Fibroblast of skin of back (primary cell): ENCODE measurements at regions not wholly inside any gene's neighbourhood (a gene's known extent, or its start where the extent isn't known, plus 50 kb on each side); places are given as distances from the start of the nearest gene placed in this dataset.
"Not testable (repeated sequence)": the region's sequence is repeated elsewhere in the genome, so short reads cannot be mapped to it uniquely, and the experiment has no call there.

ENCODE experiments used
- DNase-seq: peaks from one replicate; pipeline ENCODE4 v3.0.0-alpha.2; 2013

DNA sequence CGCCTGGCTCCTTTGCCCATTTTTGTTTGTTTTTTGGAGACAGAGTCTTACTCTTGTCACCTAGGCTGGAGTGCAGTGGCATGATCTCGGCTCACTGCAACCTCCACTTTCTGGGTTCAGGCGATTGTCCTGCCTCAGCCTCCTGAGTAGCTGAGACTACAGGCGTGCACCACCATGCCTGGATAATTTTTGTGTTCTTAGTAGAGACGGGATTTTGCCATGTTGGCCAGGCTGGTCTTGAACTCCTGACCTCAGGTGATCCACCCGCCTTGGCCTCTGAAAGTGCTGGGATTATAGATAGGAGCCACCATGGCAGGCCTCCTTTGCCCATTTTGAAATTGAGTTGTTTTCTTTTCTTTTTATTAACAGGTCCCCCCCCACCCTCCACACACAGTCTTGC is 89.4 kb upstream of the TPTE start:
- not testable (repeated sequence) for DNase-seq

- not testable (repeated sequence) for DNase-seq
These were observed 88.9 kb upstream of the TPTE start for GRCh38 chr21:10432456-10432855.

- DNase-seq: not testable (repeated sequence)
These were observed 83.4 kb upstream of the TPTE start for GRCh38 chr21:10437977-10438376.

- not testable (repeated sequence) for DNase-seq
These were observed 80.7 kb upstream of the TPTE start for GRCh38 chr21:10440639-10441038.

DNA sequence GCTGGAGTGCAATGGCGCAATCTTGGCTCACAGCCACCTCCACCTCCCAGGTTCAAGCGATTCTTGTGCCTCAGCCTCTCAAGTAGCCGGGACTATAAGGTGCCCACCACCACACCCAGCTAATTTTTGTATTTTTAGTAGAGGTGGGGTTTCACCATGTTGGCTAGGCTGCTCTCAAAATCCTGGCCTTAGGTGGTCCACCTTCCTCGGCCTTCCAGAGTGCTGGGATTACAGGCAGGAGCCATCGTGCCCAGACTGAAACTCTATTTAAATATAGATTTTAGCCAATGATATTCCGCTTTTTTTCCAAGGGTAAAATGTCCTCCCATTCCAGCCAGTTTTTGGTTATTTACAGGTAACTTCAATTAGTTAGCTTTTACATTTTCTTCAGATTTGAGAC is 79.4 kb upstream of the TPTE start:
- not testable (repeated sequence) for DNase-seq

GRCh38 chr21:10445685-10446084 is 75.7 kb upstream of the TPTE start:
- not testable (repeated sequence) for DNase-seq

- not testable (repeated sequence) for DNase-seq
These were observed 71.9 kb upstream of the TPTE start for GRCh38 chr21:10449451-10449850.

- DNase-seq: not testable (repeated sequence)
These were observed 70.1 kb upstream of the TPTE start for GRCh38 chr21:10451274-10451673.

GRCh38 chr21:10457765-10458164 is 63.6 kb upstream of the TPTE start:
- not testable (repeated sequence) for DNase-seq

DNA sequence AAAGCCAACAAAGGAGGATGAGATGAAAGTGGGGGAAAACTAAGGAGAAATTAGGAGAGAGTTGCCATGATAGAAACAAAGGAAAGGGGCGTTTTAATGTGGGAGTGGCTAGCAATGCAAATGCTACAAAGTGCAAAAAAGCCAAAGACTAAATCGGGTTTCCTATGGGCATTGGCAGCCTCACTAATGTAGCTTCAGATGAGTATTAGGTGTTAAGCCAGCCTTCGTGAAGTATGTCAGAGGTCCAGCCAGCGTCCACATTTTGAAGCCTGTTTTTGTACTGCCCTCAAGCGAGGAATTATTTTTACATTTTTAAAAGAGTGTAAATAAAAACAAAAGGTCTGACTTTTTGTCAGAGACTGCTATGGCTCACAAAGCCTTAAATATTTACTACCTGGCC is 60.4 kb upstream of the TPTE start:
- not testable (repeated sequence) for DNase-seq

DNA sequence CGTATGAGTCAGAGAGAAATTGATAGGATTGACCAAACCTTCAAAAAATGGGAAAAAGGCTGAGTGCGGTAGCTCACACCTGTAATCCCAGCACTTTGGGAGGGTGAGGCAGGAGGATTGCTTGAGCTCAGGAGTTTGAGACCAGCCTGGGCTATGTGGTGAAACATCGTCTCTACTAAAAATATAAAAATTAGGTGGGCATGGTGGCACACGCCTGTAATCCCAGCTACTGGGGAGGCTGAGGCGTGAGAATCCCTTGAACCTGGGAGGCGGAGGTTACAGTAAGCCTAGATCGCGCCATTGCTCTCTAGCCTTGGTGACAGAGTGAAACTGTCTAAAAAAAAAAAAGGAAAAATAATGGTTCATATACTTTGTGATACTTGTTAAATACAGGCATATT is 59.9 kb upstream of the TPTE start:
- DNase-seq: not testable (repeated sequence)

DNA sequence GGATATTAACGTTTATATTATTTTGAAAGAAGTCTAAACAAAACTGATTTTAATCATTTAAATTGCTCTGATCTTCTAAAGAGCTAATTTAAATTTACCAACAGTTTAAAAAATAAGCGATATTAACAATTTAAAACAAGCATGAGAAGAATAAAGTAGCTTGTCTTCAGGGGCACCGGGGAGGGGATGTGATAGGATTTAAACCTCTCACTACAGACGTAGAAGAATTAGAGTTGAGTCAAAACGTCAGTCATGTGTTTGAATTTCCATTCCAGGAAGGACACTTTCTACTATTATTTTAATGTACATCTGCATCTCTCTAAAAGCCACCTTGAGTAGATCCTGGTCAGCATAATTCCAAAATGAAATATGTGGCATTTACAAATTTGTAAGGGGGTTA is 58.2 kb upstream of the TPTE start:
- DNase-seq: no peak

- no peak for DNase-seq
These were observed 56.4 kb upstream of the TPTE start for GRCh38 chr21:10464975-10465374.

GRCh38 chr21:10465524-10466110 is 55.8 kb upstream of the TPTE start:
- DNase-seq: not testable (repeated sequence)

DNA sequence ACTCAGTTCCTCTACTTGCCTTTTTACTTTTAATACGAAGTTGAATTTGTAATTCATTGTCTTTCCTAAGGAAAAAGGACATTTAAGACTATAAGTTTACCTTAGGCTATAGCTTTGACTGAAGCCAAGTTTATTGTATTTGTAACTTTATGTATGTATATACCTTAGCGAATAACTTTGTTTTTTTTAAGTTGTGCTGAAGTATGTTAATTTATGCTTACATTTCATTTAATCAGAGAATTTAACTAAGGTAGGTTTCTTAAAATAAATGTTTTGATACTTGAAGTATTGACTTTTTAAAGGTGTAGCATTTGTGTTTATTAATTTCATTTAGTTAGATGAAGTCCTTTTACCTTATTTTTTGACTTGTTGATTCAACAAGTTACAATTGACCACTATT is 55.2 kb upstream of the TPTE start:
- DNase-seq: no peak
